ENCODE measurements at regions not wholly inside any gene's neighbourhood (a gene's known extent, or its start where the extent isn't known, plus 50 kb on each side); places are given as distances from the start of the nearest gene placed in this dataset.

GRCh38 chr2:185132501-185133041 is 534.2 kb downstream of the ZNF804A start:
- H3K79me2 ChIP-seq (ENCODE audit: insufficient read depth, low read length): no peaks in the 10 kb centered on the region
- ATAC-seq (no peak), DNase-seq (ENCODE audit: low read depth, low spot score) (no peak)
- CTCF ChIA-PET: no interaction called here
- no peak overlapping the region for H3K27ac ChIP-seq (ENCODE audit: low read depth, low read length)
- H3K4me2 ChIP-seq (ENCODE audit: low read length): no peak overlapping the region
- intact Hi-C loops (cut with micrococcal nuclease): no loop called here
- H3K9me2 ChIP-seq (ENCODE audit: insufficient read depth): no peaks in the 10 kb centered on the region
- RAD21 ChIA-PET (ENCODE audit: low non-redundant PET in 1 of 2, low total read pairs in 2 of 2, uncharacterized antibody in 2 of 2, unreplicated experiment in 2 of 2): no interaction called here
- H4K20me1 ChIP-seq (ENCODE audit: insufficient read depth): no peaks in the 10 kb centered on the region
- no peak overlapping the region for H2AFZ ChIP-seq (ENCODE audit: low read depth, low read length, poor library complexity, severe bottlenecking)
- no peaks in the 10 kb centered on the region for H3K36me3 ChIP-seq (ENCODE audit: control insufficient read depth in 1 of 2, insufficient read depth in 2 of 2, low read length in 2 of 2)
- BruUV-seq (replicated peaks): no TSS peak
- no peaks in the 10 kb centered on the region for H3K9me3 ChIP-seq (ENCODE audit: control insufficient read depth in 1 of 2, insufficient read depth in 1 of 2, low read depth in 1 of 2, low read length in 2 of 2)
- H3K27me3 ChIP-seq (ENCODE audit: insufficient read depth, low read length): no peaks in the 10 kb centered on the region
- TF ChIP-seq ZNF274 (IDR thresholded peaks at IDR 0.05; ENCODE audit: low read depth, low read length): no peak
- TF ChIP-seq EZH2 (IDR thresholded peaks at IDR 0.05): no peak
- TF ChIP-seq FOSL1 (IDR thresholded peaks at IDR 0.05; ENCODE audit: low read depth): no peak
- TF ChIP-seq EZH2phosphoT487 (IDR thresholded peaks at IDR 0.05; ENCODE audit: borderline replicate concordance): no peak
- TF ChIP-seq, protein P1, sequence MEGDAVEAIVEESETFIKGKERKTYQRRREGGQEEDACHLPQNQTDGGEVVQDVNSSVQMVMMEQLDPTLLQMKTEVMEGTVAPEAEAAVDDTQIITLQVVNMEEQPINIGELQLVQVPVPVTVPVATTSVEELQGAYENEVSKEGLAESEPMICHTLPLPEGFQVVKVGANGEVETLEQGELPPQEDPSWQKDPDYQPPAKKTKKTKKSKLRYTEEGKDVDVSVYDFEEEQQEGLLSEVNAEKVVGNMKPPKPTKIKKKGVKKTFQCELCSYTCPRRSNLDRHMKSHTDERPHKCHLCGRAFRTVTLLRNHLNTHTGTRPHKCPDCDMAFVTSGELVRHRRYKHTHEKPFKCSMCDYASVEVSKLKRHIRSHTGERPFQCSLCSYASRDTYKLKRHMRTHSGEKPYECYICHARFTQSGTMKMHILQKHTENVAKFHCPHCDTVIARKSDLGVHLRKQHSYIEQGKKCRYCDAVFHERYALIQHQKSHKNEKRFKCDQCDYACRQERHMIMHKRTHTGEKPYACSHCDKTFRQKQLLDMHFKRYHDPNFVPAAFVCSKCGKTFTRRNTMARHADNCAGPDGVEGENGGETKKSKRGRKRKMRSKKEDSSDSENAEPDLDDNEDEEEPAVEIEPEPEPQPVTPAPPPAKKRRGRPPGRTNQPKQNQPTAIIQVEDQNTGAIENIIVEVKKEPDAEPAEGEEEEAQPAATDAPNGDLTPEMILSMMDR (IDR thresholded peaks at IDR 0.05 in 2 of 3, conservative IDR thresholded peaks at IDR 0.05 in 1 of 3; ENCODE audit: borderline replicate concordance in 1 of 3, insufficient read depth in 1 of 3, low read depth in 2 of 3, low read length in 2 of 3): no peak
- no peak for TF ChIP-seq ELF1 (IDR thresholded peaks at IDR 0.05; ENCODE audit: borderline replicate concordance, low read depth)
- no peak for TF ChIP-seq EGR1 (IDR thresholded peaks at IDR 0.05; ENCODE audit: low read depth)
- H3K4me1 ChIP-seq (ENCODE audit: control insufficient read depth in 1 of 2, insufficient read depth in 2 of 2, low read length in 2 of 2): no peaks in the 10 kb centered on the region
- H3K4me3 ChIP-seq (replicated peaks in 1 of 2; ENCODE audit: low read depth in 1 of 2, low read length in 2 of 2): no peak overlapping the region
- POLR2A ChIA-PET: no interaction called here
- no peak overlapping the region for H3K9ac ChIP-seq (ENCODE audit: low read length)

DNA sequence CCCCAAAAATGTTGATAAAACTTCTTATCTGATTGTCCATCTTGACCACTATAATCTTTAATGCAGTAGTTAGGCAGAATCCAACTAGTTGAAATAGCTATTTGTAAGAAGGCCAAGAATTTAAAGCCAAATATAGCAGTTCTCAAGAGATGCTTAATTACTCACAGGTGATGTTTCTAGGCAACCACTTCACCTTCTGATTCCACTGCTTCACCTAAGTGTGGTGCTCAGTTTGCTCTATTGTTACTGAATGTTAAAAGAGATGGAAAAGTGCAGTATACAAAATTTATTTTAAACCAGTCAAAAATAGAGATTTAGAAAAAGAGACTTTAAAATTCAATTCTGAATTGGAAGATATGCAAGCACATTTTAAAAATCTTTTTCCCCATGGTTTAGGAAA is 539.4 kb downstream of the ZNF804A start:
- no TSS peak for BruUV-seq (replicated peaks)
- RAD21 ChIA-PET (ENCODE audit: low non-redundant PET in 1 of 2, low total read pairs in 2 of 2, uncharacterized antibody in 2 of 2, unreplicated experiment in 2 of 2): no interaction called here
- H3K27ac ChIP-seq (ENCODE audit: low read depth, low read length): no peak overlapping the region
- no peak overlapping the region for H3K4me3 ChIP-seq (replicated peaks in 1 of 2; ENCODE audit: low read depth in 1 of 2, low read length in 2 of 2)
- POLR2A ChIA-PET: no interaction called here
- H3K4me1 ChIP-seq (ENCODE audit: control insufficient read depth in 1 of 2, insufficient read depth in 2 of 2, low read length in 2 of 2): no peaks in the 10 kb centered on the region
- H3K27me3 ChIP-seq (ENCODE audit: insufficient read depth, low read length): no peaks in the 10 kb centered on the region
- no peaks in the 10 kb centered on the region for H3K36me3 ChIP-seq (ENCODE audit: control insufficient read depth in 1 of 2, insufficient read depth in 2 of 2, low read length in 2 of 2)
- H3K9me2 ChIP-seq (ENCODE audit: insufficient read depth): no peaks in the 10 kb centered on the region
- no peaks in the 10 kb centered on the region for H4K20me1 ChIP-seq (ENCODE audit: insufficient read depth)
- H3K4me2 ChIP-seq (ENCODE audit: low read length): no peak overlapping the region
- no peak overlapping the region for H3K9ac ChIP-seq (ENCODE audit: low read length)
- intact Hi-C loops (cut with micrococcal nuclease): no loop called here
- H3K79me2 ChIP-seq (ENCODE audit: insufficient read depth, low read length): no peaks in the 10 kb centered on the region
- CTCF ChIA-PET: no interaction called here
- no peaks in the 10 kb centered on the region for H3K9me3 ChIP-seq (ENCODE audit: control insufficient read depth in 1 of 2, insufficient read depth in 1 of 2, low read depth in 1 of 2, low read length in 2 of 2)
- ATAC-seq: no peak
- no peak for DNase-seq (ENCODE audit: low read depth, low spot score)
- H2AFZ ChIP-seq (ENCODE audit: low read depth, low read length, poor library complexity, severe bottlenecking): no peak overlapping the region
- TF ChIP-seq YY1 (IDR thresholded peaks at IDR 0.05; ENCODE audit: extremely low read depth, insufficient replicate concordance, low read depth, low read length) (no peak), ELF1 (IDR thresholded peaks at IDR 0.05; ENCODE audit: borderline replicate concordance, low read depth) (no peak), POLR2AphosphoS5 (IDR thresholded peaks at IDR 0.05; ENCODE audit: low read depth, low read length) (no peak), JUND (IDR thresholded peaks at IDR 0.05) (no peak), RAD21 (IDR thresholded peaks at IDR 0.05; ENCODE audit: low read depth) (no peak), ZNF274 (IDR thresholded peaks at IDR 0.05; ENCODE audit: low read depth, low read length) (no peak), REST (IDR thresholded peaks at IDR 0.05; ENCODE audit: low read depth) (no peak), EZH2 (IDR thresholded peaks at IDR 0.05) (no peak), CBX3 (IDR thresholded peaks at IDR 0.05; ENCODE audit: low read depth) (no peak)
- TF ChIP-seq, protein P2, sequence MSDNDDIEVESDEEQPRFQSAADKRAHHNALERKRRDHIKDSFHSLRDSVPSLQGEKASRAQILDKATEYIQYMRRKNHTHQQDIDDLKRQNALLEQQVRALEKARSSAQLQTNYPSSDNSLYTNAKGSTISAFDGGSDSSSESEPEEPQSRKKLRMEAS (IDR thresholded peaks at IDR 0.05): no peak

Measured in HCT116 (cell line).